GM10248 (cell line): ENCODE measurements at regions not wholly inside any gene's neighbourhood (a gene's known extent, or its start where the extent isn't known, plus 50 kb on each side); places are given as distances from the start of the nearest gene placed in this dataset.

Experiments used
- CTCF ChIA-PET: fragments of 300-600 bp; sonication (Branson Sonifier 250); formaldehyde crosslinking; extraction: SDS; loops from one replicate; lab custom pipeline; 2021; ENCODE audit warnings: antibody characterized with exemption; lab: Yijun Ruan, JAX
- POLR2A ChIA-PET: fragments of 350-650 bp; sonication (Branson Sonifier 250); formaldehyde crosslinking; extraction: SDS; loops from one replicate; lab custom pipeline; 2020; ENCODE audit warnings: antibody characterized with exemption; lab: Yijun Ruan, JAX
- DNase-seq: peaks from one replicate; pipeline ENCODE4 v3.0.0; 2012; ENCODE audit errors: extremely low spot score
- CTCF ChIP-seq: IDR thresholded peaks from 2 replicates; pipeline ENCODE4 v1.5.1; 2012; ENCODE audit warnings: mild to moderate bottlenecking, low read depth; ENCODE audit errors: extremely low read depth, missing control alignments, control extremely low read depth

- POLR2A ChIA-PET = no interaction called here
- CTCF ChIA-PET = interaction anchor here (1.8 kb wide), 1 partner anchor 18 kb away, joined by 7 read pairs; no protein-coding TSS in a partner anchor
- peak; percentile 15 for TF ChIP-seq CTCF
- no peak for DNase-seq
These were observed 266.6 kb downstream of the POLR1F start for GRCh38 chr7:19442016-19442785.

- no peak for DNase-seq
- POLR2A ChIA-PET = no interaction called here
- CTCF ChIA-PET = no interaction called here
- TF ChIP-seq CTCF = no peak
These were observed 269.3 kb downstream of the POLR1F start for GRCh38 chr7:19439517-19439916.

- TF ChIP-seq CTCF = no peak
- DNase-seq = no peak
- ChIA-PET CTCF (no interaction called here), POLR2A (no interaction called here)
These were observed 271.4 kb downstream of the POLR1F start for GRCh38 chr7:19437446-19437845.

- TF ChIP-seq CTCF = no peak
- ChIA-PET POLR2A (no interaction called here), CTCF (interaction anchor here (1.3 kb wide), 1 partner anchor 25 kb away, joined by 3 read pairs; no protein-coding TSS in a partner anchor)
- DNase-seq = no peak
These were observed 280.9 kb downstream of the POLR1F start for GRCh38 chr7:19427944-19428343.

GRCh38 chr7:19421861-19422260 lies 276.6 kb upstream of the FERD3L start:
- no peak for TF ChIP-seq CTCF
- DNase-seq = no peak
- CTCF ChIA-PET = interaction anchor here (1.1 kb wide), 1 partner anchor 14 kb away, joined by 3 read pairs; no protein-coding TSS in a partner anchor
- POLR2A ChIA-PET = no interaction called here

GRCh38 chr7:19417231-19417630 lies 272.0 kb upstream of the FERD3L start:
- ChIA-PET POLR2A (no interaction called here), CTCF (no interaction called here)
- DNase-seq = no peak
- TF ChIP-seq CTCF = no peak
